WTC11 (cell line): ENCODE measurements at regions not wholly inside any gene's neighbourhood (a gene's known extent, or its start where the extent isn't known, plus 50 kb on each side); places are given as distances from the start of the nearest gene placed in this dataset.
"Not testable (repeated sequence)": the region's sequence is repeated elsewhere in the genome, so short reads cannot be mapped to it uniquely, and the experiment has no call there.

Experiments
- CTCF ChIP-seq: fragments of 200-600 bp; IDR thresholded peaks from 2 replicates; pipeline ENCODE4 v1.8.0; 2022; ENCODE audit warnings: antibody characterized with exemption
- NR3C1 ChIP-seq: sonication (generic); formaldehyde crosslinking; conservative IDR thresholded peaks from 2 replicates; pipeline ENCODE4 v1.8.1; 2023; ENCODE audit warnings: low read depth, mild to moderate bottlenecking, missing genetic modification reagents
- SP1 ChIP-seq: sonication (generic); formaldehyde crosslinking; conservative IDR thresholded peaks from 2 replicates; pipeline ENCODE4 v1.8.1; 2022; ENCODE audit warnings: missing genetic modification reagents
- TF ChIP-seq, protein P1 (sequence below): sonication (generic); formaldehyde crosslinking; IDR thresholded peaks from 2 replicates; pipeline ENCODE4 v1.8.1; 2022; ENCODE audit warnings: missing genetic modification reagents, borderline replicate concordance

- TF ChIP-seq SP1 (CRISPR knock-in tag); CTCF; NR3C1: not testable (repeated sequence)
- TF ChIP-seq, protein P1, sequence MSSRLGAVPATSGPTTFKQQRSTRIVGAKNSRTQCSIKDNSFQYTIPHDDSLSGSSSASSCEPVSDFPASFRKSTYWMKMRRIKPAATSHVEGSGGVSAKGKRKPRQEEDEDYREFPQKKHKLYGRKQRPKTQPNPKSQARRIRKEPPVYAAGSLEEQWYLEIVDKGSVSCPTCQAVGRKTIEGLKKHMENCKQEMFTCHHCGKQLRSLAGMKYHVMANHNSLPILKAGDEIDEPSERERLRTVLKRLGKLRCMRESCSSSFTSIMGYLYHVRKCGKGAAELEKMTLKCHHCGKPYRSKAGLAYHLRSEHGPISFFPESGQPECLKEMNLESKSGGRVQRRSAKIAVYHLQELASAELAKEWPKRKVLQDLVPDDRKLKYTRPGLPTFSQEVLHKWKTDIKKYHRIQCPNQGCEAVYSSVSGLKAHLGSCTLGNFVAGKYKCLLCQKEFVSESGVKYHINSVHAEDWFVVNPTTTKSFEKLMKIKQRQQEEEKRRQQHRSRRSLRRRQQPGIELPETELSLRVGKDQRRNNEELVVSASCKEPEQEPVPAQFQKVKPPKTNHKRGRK (CRISPR knock-in tag) = not testable (repeated sequence)
Measured at GRCh38 chr1:143816369-143816768, 155.4 kb downstream of the FAM72C start.
